HEK293T (cell line): ENCODE measurements at regions not wholly inside any gene's neighbourhood (a gene's known extent, or its start where the extent isn't known, plus 50 kb on each side); places are given as distances from the start of the nearest gene placed in this dataset.

ENCODE experiments used
- ELF4 ChIP-seq: fragments of 450-650 bp; IDR thresholded peaks from 2 replicates; pipeline ENCODE4 v1.6.1; 2017; ENCODE audit warnings: antibody characterized with exemption
- FOXK2 ChIP-seq: fragments of 450-650 bp; IDR thresholded peaks from 2 replicates; pipeline ENCODE4 v1.6.1; 2016; ENCODE audit warnings: mild to moderate bottlenecking
- HDGF ChIP-seq: fragments of 450-650 bp; IDR thresholded peaks from 2 replicates; pipeline ENCODE4 v1.6.1; 2017; ENCODE audit warnings: antibody characterized with exemption, borderline replicate concordance
- SP1 ChIP-seq: fragments of 450-650 bp; IDR thresholded peaks from 2 replicates; pipeline ENCODE4 v1.6.1; 2017
- SUZ12 ChIP-seq: fragments of 450-650 bp; IDR thresholded peaks from 2 replicates; pipeline ENCODE4 v1.6.1; 2016; ENCODE audit warnings: mild to moderate bottlenecking

- TF ChIP-seq FOXK2 (no peak), SP1 (no peak), ELF4 (no peak), SUZ12 (no peak), HDGF (no peak)
These were observed 109.6 kb upstream of the CYRIA start for GRCh38 chr2:16774980-16775898.
